MCF 10A (cell line): ENCODE measurements at regions not wholly inside any gene's neighbourhood (a gene's known extent, or its start where the extent isn't known, plus 50 kb on each side); places are given as distances from the start of the nearest gene placed in this dataset.

Experiments
- BruUV-seq: library from RNA; stranded (reverse); fragments of 400-500 nt; replicated peaks from 2 replicates; lab custom pipeline; 2021; lab: Mats Ljungman, UMichigan
- CTCF ChIA-PET: fragments of 300-600 bp; sonication (Branson Sonifier 250); formaldehyde crosslinking; extraction: SDS; loops from one replicate; lab custom pipeline; 2021; ENCODE audit warnings: antibody characterized with exemption, inconsistent platforms; lab: Yijun Ruan, JAX
- POLR2A ChIA-PET: fragments of 300-600, 350-650 bp; sonication (Branson Sonifier 250); formaldehyde crosslinking; extraction: SDS; loops from one replicate; lab custom pipeline; 2020; ENCODE audit warnings: antibody characterized with exemption, inconsistent platforms; lab: Yijun Ruan, JAX
- DNase-seq: peaks from one replicate; pipeline ENCODE4 v3.0.0-alpha.2; 2018; ENCODE audit not compliant: unreplicated experiment
- H3K27ac Mint-ChIP-seq: one replicate; pipeline ENCODE4 v1.8.0; 2022; ENCODE audit warnings: mild to moderate bottlenecking, low read depth, mixed read lengths; ENCODE audit not compliant: unreplicated experiment
- H3K27me3 Mint-ChIP-seq: one replicate; pipeline ENCODE4 v1.8.0; 2022; ENCODE audit warnings: mixed read lengths; ENCODE audit not compliant: insufficient read depth, unreplicated experiment
- H3K36me3 Mint-ChIP-seq: one replicate; pipeline ENCODE4 v1.8.0; 2022; ENCODE audit warnings: mild to moderate bottlenecking, moderate library complexity, mixed read lengths; ENCODE audit not compliant: insufficient read depth, unreplicated experiment
- H3K4me1 Mint-ChIP-seq: one replicate; pipeline ENCODE4 v1.8.0; 2022; ENCODE audit warnings: mixed read lengths; ENCODE audit not compliant: insufficient read depth, unreplicated experiment
- H3K4me3 Mint-ChIP-seq: one replicate; pipeline ENCODE4 v1.8.0; 2022; ENCODE audit warnings: mild to moderate bottlenecking, moderate library complexity, mixed read lengths; ENCODE audit not compliant: unreplicated experiment
- H3K9me3 Mint-ChIP-seq: one replicate; pipeline ENCODE4 v1.8.0; 2022; ENCODE audit warnings: mixed read lengths; ENCODE audit not compliant: unreplicated experiment
- CTCF ChIP-seq: fragments of 200-600 bp; IDR thresholded peaks from one replicate; pipeline ENCODE4 v1.8.0; 2022; ENCODE audit warnings: antibody characterized with exemption, mild to moderate bottlenecking; ENCODE audit not compliant: unreplicated experiment
- intact Hi-C: fragments of 100-400 bp; cut with micrococcal nuclease; formaldehyde crosslinking; loops from 2 replicates; pipeline ENCODE4 v1.14.1; 2022

GRCh38 chr1:121515235-121515634 lies 330.5 kb downstream of the SRGAP2C start:
- POLR2A ChIA-PET: no interaction called here
- DNase-seq: no peak
- intact Hi-C loops: no loop called here
- no peak overlapping the region for H3K27ac Mint-ChIP-seq
- H3K9me3 Mint-ChIP-seq: peaks cover 8% of the 10 kb centered on the region
- TF ChIP-seq CTCF: no peak
- H3K36me3 Mint-ChIP-seq: no peaks in the 10 kb centered on the region
- no peak overlapping the region for H3K4me3 Mint-ChIP-seq
- no TSS peak for BruUV-seq
- H3K4me1 Mint-ChIP-seq: peaks cover 14% of the 10 kb centered on the region
- no peaks in the 10 kb centered on the region for H3K27me3 Mint-ChIP-seq
- CTCF ChIA-PET: no interaction called here

GRCh38 chr1:121516234-121516967 lies 331.6 kb downstream of the SRGAP2C start:
- Mint-ChIP-seq H3K4me3 (no peak overlapping the region), H3K4me1 (peaks cover 14% of the 10 kb centered on the region), H3K27ac (no peak overlapping the region), H3K9me3 (peaks cover 8% of the 10 kb centered on the region), H3K36me3 (no peaks in the 10 kb centered on the region), H3K27me3 (no peaks in the 10 kb centered on the region)
- no peak for DNase-seq
- ChIA-PET POLR2A (no interaction called here), CTCF (no interaction called here)
- intact Hi-C loops: no loop called here
- BruUV-seq: no TSS peak
- no peak for TF ChIP-seq CTCF

GRCh38 chr1:121517586-121518230 lies 332.9 kb downstream of the SRGAP2C start:
- H3K27ac Mint-ChIP-seq: no peak overlapping the region
- H3K27me3 Mint-ChIP-seq: no peaks in the 10 kb centered on the region
- POLR2A ChIA-PET: no interaction called here
- no peak overlapping the region for H3K4me3 Mint-ChIP-seq
- CTCF ChIA-PET: interaction anchor here (1.2 kb wide), 1 partner anchor 28 kb away, joined by 4 read pairs; no protein-coding TSS in a partner anchor
- H3K36me3 Mint-ChIP-seq: no peaks in the 10 kb centered on the region
- no peak for DNase-seq
- TF ChIP-seq CTCF: no peak
- BruUV-seq: no TSS peak
- peaks cover 7% of the 10 kb centered on the region for H3K4me1 Mint-ChIP-seq
- H3K9me3 Mint-ChIP-seq: no peaks in the 10 kb centered on the region
- intact Hi-C loops: no loop called here

- Mint-ChIP-seq H3K27me3 (no peaks in the 10 kb centered on the region), H3K36me3 (no peaks in the 10 kb centered on the region), H3K4me1 (peaks cover 7% of the 10 kb centered on the region), H3K9me3 (no peaks in the 10 kb centered on the region), H3K27ac (no peak overlapping the region), H3K4me3 (peak overlapping the region; percentile 84)
- no peak for TF ChIP-seq CTCF
- no TSS peak for BruUV-seq
- CTCF ChIA-PET: interaction anchor here (1.2 to 1.4 kb wide), 2 partner anchors 29 to 70 kb away, joined by 4 to 7 read pairs; no protein-coding TSS in a partner anchor
- POLR2A ChIA-PET: no interaction called here
- no peak for DNase-seq
- intact Hi-C loops: no loop called here
Measured at GRCh38 chr1:121518726-121519041, 333.9 kb downstream of the SRGAP2C start.
